HCT116 (cell line): ENCODE measurements at regions not wholly inside any gene's neighbourhood (a gene's known extent, or its start where the extent isn't known, plus 50 kb on each side); places are given as distances from the start of the nearest gene placed in this dataset.

Experiments used
- ATAC-seq: fragments of 200-7000 bp; cut with Tn5 transposase; 2 replicates; pipeline ENCODE4 v1.9.1; 2020; ENCODE audit warnings: mild to moderate bottlenecking, moderate library complexity
- BruUV-seq: library from RNA; stranded (reverse); fragments of 400-500 nt; replicated peaks from 2 replicates; lab custom pipeline; 2021; lab: Mats Ljungman, UMichigan
- CTCF ChIA-PET: fragments of 300-600 bp; sonication (Branson Sonifier 250); formaldehyde crosslinking; loops from one replicate; lab custom pipeline; 2021; ENCODE audit warnings: antibody characterized with exemption; lab: Charles Lee
- POLR2A ChIA-PET: fragments of 300-600, 350-600 bp; sonication (Branson Sonifier 250); formaldehyde crosslinking; loops from one replicate; lab custom pipeline; 2021; ENCODE audit warnings: antibody characterized with exemption; lab: Charles Lee
- RAD21 ChIA-PET, 2 experiments: fragments of 300-600 bp; sonication (Branson Sonifier 250); formaldehyde crosslinking; loops; one replicate each; lab custom pipeline; 2023; ENCODE audit warnings: low total read pairs in 2 of 2; ENCODE audit not compliant: uncharacterized antibody in 2 of 2, unreplicated experiment in 2 of 2, low non-redundant PET in 1 of 2; lab: Charles Lee
- DNase-seq: peaks from one replicate; pipeline ENCODE4 v3.0.0-alpha.2; 2010; ENCODE audit warnings: low read depth, low spot score
- H2AFZ ChIP-seq: fragments of 200-600 bp; shearing (Covaris generic), sonication (generic); 2 replicates; pipeline ENCODE4 v1.6.1; 2017; ENCODE audit warnings: low read depth, mixed run types, mixed read lengths, antibody characterized with exemption, low read length; ENCODE audit not compliant: poor library complexity, severe bottlenecking
- H3K27ac ChIP-seq: 2 replicates; pipeline ENCODE4 v1.5.1; 2012; ENCODE audit warnings: low read depth, low read length
- H3K27me3 ChIP-seq: fragments of 200-600 bp; sonication (generic); 2 replicates; pipeline ENCODE4 v1.6.1; 2016; ENCODE audit warnings: mixed run types, low read length, mixed read lengths; ENCODE audit not compliant: insufficient read depth
- H3K36me3 ChIP-seq, 2 experiments: fragments of 200-500 bp in 1 of 2; fragments of 200-600 bp in 1 of 2; sonication (Bioruptor generic) in 1 of 2; sonication (generic) in 1 of 2; 2 replicates each; pipeline versions ENCODE4 v1.5.1 to v1.6.1; 2014 to 2016; ENCODE audit warnings: low read length in 2 of 2, inconsistent platforms in 1 of 2, mixed read lengths in 1 of 2, mixed run types in 1 of 2; ENCODE audit not compliant: insufficient read depth in 2 of 2, control insufficient read depth in 1 of 2
- H3K4me1 ChIP-seq, 2 experiments: fragments of 200-600 bp in 1 of 2; sonication (generic) in 1 of 2; 2 replicates each; pipeline versions ENCODE4 v1.5.1 to v1.6.1; 2012 to 2017; ENCODE audit warnings: low read length in 2 of 2, inconsistent platforms in 1 of 2, mild to moderate bottlenecking in 1 of 2, mixed read lengths in 1 of 2, mixed run types in 1 of 2, moderate library complexity in 1 of 2; ENCODE audit not compliant: insufficient read depth in 2 of 2, control insufficient read depth in 1 of 2
- H3K4me2 ChIP-seq: fragments of 200-600 bp; sonication (generic); 2 replicates; pipeline ENCODE4 v1.6.1; 2017; ENCODE audit warnings: mixed run types, low read length, mixed read lengths
- H3K4me3 ChIP-seq, 2 experiments: fragments of 200-600 bp in 1 of 2; sonication (generic) in 1 of 2; replicated peaks in 1 of 2; 2 replicates each; pipeline ENCODE4 v1.5.1; 2011 to 2016; ENCODE audit warnings: low read length in 2 of 2, control low read depth in 1 of 2, low read depth in 1 of 2, mild to moderate bottlenecking in 1 of 2, mixed read lengths in 1 of 2, mixed run types in 1 of 2
- H3K79me2 ChIP-seq: fragments of 200-600 bp; sonication (generic); 2 replicates; pipeline ENCODE4 v1.6.1; 2017; ENCODE audit warnings: mild to moderate bottlenecking, mixed run types, low read length, moderate library complexity, mixed read lengths; ENCODE audit not compliant: insufficient read depth
- H3K9ac ChIP-seq: fragments of 200-600 bp; sonication (generic); 2 replicates; pipeline ENCODE4 v1.6.1; 2016; ENCODE audit warnings: low read length, mixed read lengths
- H3K9me2 ChIP-seq: fragments of 200-600 bp; sonication (generic), shearing (Covaris generic); 2 replicates; pipeline ENCODE4 v1.6.1; 2017; ENCODE audit warnings: mixed run types, mild to moderate bottlenecking, moderate library complexity; ENCODE audit not compliant: insufficient read depth
- H3K9me3 ChIP-seq, 2 experiments: fragments of 200-500 bp in 1 of 2; fragments of 200-600 bp in 1 of 2; sonication (Bioruptor generic) in 1 of 2; sonication (generic) in 1 of 2; 2 replicates each; pipeline ENCODE4 v1.6.1; 2014 to 2017; ENCODE audit warnings: low read length in 2 of 2, mixed read lengths in 2 of 2, inconsistent platforms in 1 of 2, low read depth in 1 of 2, mild to moderate bottlenecking in 1 of 2, mixed run types in 1 of 2, moderate library complexity in 1 of 2; ENCODE audit not compliant: control insufficient read depth in 1 of 2, insufficient read depth in 1 of 2
- H4K20me1 ChIP-seq: fragments of 200-600 bp; sonication (generic), shearing (Covaris generic); 2 replicates; pipeline ENCODE4 v1.6.1; 2017; ENCODE audit warnings: mixed run types, mild to moderate bottlenecking, moderate library complexity; ENCODE audit not compliant: insufficient read depth
- CEBPB ChIP-seq: IDR thresholded peaks from 2 replicates; pipeline ENCODE4 v1.6.1; 2012; ENCODE audit warnings: low read depth
- CTCF ChIP-seq, 3 experiments: fragments of 200-600 bp in 1 of 3; sonication (generic) in 1 of 3; IDR thresholded peaks in 2 of 3; conservative IDR thresholded peaks in 1 of 3; 2 replicates each; pipeline ENCODE4 v1.5.1; 2012 to 2017; ENCODE audit warnings: low read depth in 2 of 3, low read length in 2 of 3, antibody characterized with exemption in 1 of 3, borderline replicate concordance in 1 of 3, control low read depth in 1 of 3, mild to moderate bottlenecking in 1 of 3, mixed read lengths in 1 of 3, mixed run types in 1 of 3, moderate library complexity in 1 of 3; ENCODE audit not compliant: insufficient read depth in 1 of 3
- ELF1 ChIP-seq: IDR thresholded peaks from 2 replicates; pipeline ENCODE4 v1.6.1; 2012; ENCODE audit warnings: low read depth, borderline replicate concordance
- EZH2 ChIP-seq: fragments of 200-600 bp; sonication (generic); IDR thresholded peaks from 2 replicates; pipeline ENCODE4 v1.6.1; 2017; ENCODE audit warnings: antibody characterized with exemption, mixed run types
- JUND ChIP-seq: IDR thresholded peaks from 2 replicates; pipeline ENCODE4 v1.6.1; 2012
- POLR2AphosphoS5 ChIP-seq: IDR thresholded peaks from 2 replicates; pipeline ENCODE4 v1.6.1; 2011; ENCODE audit warnings: mild to moderate bottlenecking, low read depth, low read length, moderate library complexity
- RAD21 ChIP-seq: IDR thresholded peaks from 2 replicates; pipeline ENCODE4 v1.6.1; 2012; ENCODE audit warnings: low read depth, mild to moderate bottlenecking
- TCF7L2 ChIP-seq: IDR thresholded peaks from 2 replicates; pipeline ENCODE4 v1.7.0; 2011; ENCODE audit warnings: borderline replicate concordance, inconsistent platforms; ENCODE audit not compliant: insufficient read depth, insufficient read length; ENCODE audit errors: extremely low read depth
- ZNF274 ChIP-seq: fragments of 200-500 bp; sonication (Bioruptor generic); IDR thresholded peaks from 2 replicates; pipeline ENCODE4 v1.6.1; 2014; ENCODE audit warnings: mild to moderate bottlenecking, low read depth, low read length, inconsistent platforms
- intact Hi-C: fragments of 100-400 bp; cut with micrococcal nuclease; formaldehyde crosslinking; loops from 2 replicates; pipeline ENCODE4 v1.10.0; 2022
- TF ChIP-seq, protein P1 (sequence below): IDR thresholded peaks from 2 replicates; pipeline ENCODE4 v1.6.1; 2012
- TF ChIP-seq, protein P2 (sequence below): IDR thresholded peaks from 2 replicates; pipeline ENCODE4 v1.6.1; 2011; ENCODE audit warnings: mild to moderate bottlenecking, low read length, moderate library complexity; ENCODE audit not compliant: insufficient replicate concordance; ENCODE audit errors: extremely low read depth
- TF ChIP-seq, protein P3 (sequence below): IDR thresholded peaks from 2 replicates; pipeline ENCODE4 v1.6.1; 2012; ENCODE audit warnings: low read depth

- Histone ChIP-seq H3K9ac (no peak overlapping the region), H3K27ac (no peak overlapping the region), H2AFZ (no peak overlapping the region), H3K4me1 (no peaks in the 10 kb centered on the region), H3K4me3 (no peak overlapping the region), H4K20me1 (no peaks in the 10 kb centered on the region), H3K4me2 (no peak overlapping the region), H3K9me2 (no peaks in the 10 kb centered on the region), H3K36me3 (no peaks in the 10 kb centered on the region), H3K9me3 (no peaks in the 10 kb centered on the region), H3K27me3 (no peaks in the 10 kb centered on the region), H3K79me2 (no peaks in the 10 kb centered on the region)
- BruUV-seq: no TSS peak
- intact Hi-C loops: no loop called here
- peak; percentile 12 for DNase-seq
- ChIA-PET POLR2A (no interaction called here), CTCF (interaction anchor here (0.9 to 1.5 kb wide), 3 partner anchors 11 to 1200 kb away, joined by 3 to 6 read pairs (median 4); no protein-coding TSS in a partner anchor), RAD21 (no interaction called here)
- TF ChIP-seq POLR2AphosphoS5 (no peak), JUND (no peak), RAD21 (peak; percentile 34; the same call in 1 of the 2 replicates), TCF7L2 (no peak), CTCF (IDR thresholded peaks at IDR 0.05 in 2 of 3, conservative IDR thresholded peaks at IDR 0.05 in 1 of 3; ENCODE audit: borderline replicate concordance in 1 of 3, insufficient read depth in 1 of 3, low read depth in 2 of 3, low read length in 2 of 3) (peak; percentile 8 to 30 (median 23); a peak in 3 of 6 replicates), ELF1 (no peak)
- TF ChIP-seq, protein P1, sequence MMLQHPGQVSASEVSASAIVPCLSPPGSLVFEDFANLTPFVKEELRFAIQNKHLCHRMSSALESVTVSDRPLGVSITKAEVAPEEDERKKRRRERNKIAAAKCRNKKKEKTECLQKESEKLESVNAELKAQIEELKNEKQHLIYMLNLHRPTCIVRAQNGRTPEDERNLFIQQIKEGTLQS: no peak
- ATAC-seq: 0 out of 2 replicates have a peak, but pooled peaks have one; percentile 46
These were observed 636.3 kb upstream of the HTR2C start for GRCh38 chrX:113947548-113947947.

- H3K36me3 ChIP-seq: no peaks in the 10 kb centered on the region
- H3K79me2 ChIP-seq: no peaks in the 10 kb centered on the region
- ChIA-PET CTCF (no interaction called here), POLR2A (no interaction called here), RAD21 (no interaction called here)
- no peak overlapping the region for H3K4me2 ChIP-seq
- DNase-seq (no peak), ATAC-seq (no peak)
- intact Hi-C loops: no loop called here
- no peak overlapping the region for H3K27ac ChIP-seq
- H3K4me3 ChIP-seq: no peak overlapping the region
- no peaks in the 10 kb centered on the region for H3K9me3 ChIP-seq
- no peaks in the 10 kb centered on the region for H3K27me3 ChIP-seq
- BruUV-seq: no TSS peak
- no peaks in the 10 kb centered on the region for H4K20me1 ChIP-seq
- no peak overlapping the region for H2AFZ ChIP-seq
- H3K9ac ChIP-seq: no peak overlapping the region
- H3K9me2 ChIP-seq: no peaks in the 10 kb centered on the region
- no peaks in the 10 kb centered on the region for H3K4me1 ChIP-seq
- no peak for TF ChIP-seq CEBPB
- TF ChIP-seq ZNF274: no peak
- no peak for TF ChIP-seq JUND
- no peak for TF ChIP-seq EZH2
- TF ChIP-seq, protein P2, sequence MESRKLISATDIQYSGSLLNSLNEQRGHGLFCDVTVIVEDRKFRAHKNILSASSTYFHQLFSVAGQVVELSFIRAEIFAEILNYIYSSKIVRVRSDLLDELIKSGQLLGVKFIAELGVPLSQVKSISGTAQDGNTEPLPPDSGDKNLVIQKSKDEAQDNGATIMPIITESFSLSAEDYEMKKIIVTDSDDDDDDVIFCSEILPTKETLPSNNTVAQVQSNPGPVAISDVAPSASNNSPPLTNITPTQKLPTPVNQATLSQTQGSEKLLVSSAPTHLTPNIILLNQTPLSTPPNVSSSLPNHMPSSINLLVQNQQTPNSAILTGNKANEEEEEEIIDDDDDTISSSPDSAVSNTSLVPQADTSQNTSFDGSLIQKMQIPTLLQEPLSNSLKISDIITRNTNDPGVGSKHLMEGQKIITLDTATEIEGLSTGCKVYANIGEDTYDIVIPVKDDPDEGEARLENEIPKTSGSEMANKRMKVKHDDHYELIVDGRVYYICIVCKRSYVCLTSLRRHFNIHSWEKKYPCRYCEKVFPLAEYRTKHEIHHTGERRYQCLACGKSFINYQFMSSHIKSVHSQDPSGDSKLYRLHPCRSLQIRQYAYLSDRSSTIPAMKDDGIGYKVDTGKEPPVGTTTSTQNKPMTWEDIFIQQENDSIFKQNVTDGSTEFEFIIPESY: no peak
- TF ChIP-seq, protein P3, sequence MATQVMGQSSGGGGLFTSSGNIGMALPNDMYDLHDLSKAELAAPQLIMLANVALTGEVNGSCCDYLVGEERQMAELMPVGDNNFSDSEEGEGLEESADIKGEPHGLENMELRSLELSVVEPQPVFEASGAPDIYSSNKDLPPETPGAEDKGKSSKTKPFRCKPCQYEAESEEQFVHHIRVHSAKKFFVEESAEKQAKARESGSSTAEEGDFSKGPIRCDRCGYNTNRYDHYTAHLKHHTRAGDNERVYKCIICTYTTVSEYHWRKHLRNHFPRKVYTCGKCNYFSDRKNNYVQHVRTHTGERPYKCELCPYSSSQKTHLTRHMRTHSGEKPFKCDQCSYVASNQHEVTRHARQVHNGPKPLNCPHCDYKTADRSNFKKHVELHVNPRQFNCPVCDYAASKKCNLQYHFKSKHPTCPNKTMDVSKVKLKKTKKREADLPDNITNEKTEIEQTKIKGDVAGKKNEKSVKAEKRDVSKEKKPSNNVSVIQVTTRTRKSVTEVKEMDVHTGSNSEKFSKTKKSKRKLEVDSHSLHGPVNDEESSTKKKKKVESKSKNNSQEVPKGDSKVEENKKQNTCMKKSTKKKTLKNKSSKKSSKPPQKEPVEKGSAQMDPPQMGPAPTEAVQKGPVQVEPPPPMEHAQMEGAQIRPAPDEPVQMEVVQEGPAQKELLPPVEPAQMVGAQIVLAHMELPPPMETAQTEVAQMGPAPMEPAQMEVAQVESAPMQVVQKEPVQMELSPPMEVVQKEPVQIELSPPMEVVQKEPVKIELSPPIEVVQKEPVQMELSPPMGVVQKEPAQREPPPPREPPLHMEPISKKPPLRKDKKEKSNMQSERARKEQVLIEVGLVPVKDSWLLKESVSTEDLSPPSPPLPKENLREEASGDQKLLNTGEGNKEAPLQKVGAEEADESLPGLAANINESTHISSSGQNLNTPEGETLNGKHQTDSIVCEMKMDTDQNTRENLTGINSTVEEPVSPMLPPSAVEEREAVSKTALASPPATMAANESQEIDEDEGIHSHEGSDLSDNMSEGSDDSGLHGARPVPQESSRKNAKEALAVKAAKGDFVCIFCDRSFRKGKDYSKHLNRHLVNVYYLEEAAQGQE: no peak
These were observed 648.4 kb upstream of the HTR2C start for GRCh38 chrX:113935518-113935917.
